CD4-positive, alpha-beta T cell treated with Interleukin-4 for 1 hour (primary cell): ENCODE measurements at regions not wholly inside any gene's neighbourhood (a gene's known extent, or its start where the extent isn't known, plus 50 kb on each side); places are given as distances from the start of the nearest gene placed in this dataset.
A peak's percentile ranks its signal among the peaks of the same experiment; 100 is the strongest.
"Not testable (repeated sequence)": the region's sequence is repeated elsewhere in the genome, so short reads cannot be mapped to it uniquely, and the experiment has no call there.

Source experiments
- DNase-seq, 2 donors: peaks; one replicate each; pipeline ENCODE4 v3.0.0-alpha.2; 2020 to 2022

DNA sequence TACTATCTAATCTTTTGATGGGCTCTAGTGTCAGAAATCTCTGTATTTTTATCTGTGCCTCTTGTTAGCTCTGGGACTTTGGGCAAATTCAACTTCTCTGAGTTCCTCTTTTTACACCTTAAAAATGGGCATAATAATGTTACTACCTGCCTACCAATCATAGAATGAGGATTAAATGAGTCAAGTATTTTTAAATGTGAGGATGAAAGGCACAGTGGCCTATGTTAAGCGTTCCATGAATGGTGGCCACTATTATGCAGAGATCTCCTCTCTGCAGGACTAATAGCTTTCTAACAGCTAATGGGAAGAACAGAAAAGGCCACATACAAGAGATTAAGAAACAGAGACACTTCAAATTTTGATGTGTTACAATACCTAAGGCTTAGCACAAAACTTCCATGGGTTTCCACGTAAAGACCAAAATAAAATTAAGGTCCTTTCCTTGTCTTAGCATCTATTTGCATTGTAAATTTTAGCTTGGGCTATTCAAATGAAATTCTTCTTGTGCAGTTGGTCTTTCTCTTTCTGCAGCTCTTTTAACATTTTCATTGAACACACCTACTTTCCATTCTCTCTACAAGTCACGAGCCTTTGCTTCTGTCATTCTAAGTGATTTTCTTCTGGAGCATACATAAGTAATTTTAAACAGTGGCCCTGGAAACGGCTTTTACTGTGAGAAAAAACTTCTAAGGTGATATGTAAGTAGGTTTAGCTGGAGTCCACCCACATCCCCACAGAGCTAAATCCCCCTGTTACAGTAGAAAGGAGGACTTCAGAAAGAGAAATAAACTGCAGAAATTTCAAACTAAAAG, 117.9 kb upstream of the MED14 start:
- DNase-seq, result no peak

DNA sequence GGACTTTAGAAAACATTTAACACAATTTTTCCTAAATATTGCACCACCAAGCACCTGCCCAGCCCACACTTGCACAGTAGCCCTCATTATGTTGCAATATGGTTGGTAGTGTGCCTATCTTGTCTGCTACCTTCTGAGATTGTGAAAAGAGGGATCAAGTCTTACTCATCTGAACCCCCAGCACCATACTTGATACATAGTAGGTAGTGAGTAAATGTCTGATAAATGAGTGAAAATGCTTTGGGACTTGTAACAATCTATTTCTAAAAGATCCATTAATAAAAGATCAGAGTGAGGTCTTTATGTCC, 118.4 kb upstream of the MED14 start:
- DNase-seq, result no peak

DNA sequence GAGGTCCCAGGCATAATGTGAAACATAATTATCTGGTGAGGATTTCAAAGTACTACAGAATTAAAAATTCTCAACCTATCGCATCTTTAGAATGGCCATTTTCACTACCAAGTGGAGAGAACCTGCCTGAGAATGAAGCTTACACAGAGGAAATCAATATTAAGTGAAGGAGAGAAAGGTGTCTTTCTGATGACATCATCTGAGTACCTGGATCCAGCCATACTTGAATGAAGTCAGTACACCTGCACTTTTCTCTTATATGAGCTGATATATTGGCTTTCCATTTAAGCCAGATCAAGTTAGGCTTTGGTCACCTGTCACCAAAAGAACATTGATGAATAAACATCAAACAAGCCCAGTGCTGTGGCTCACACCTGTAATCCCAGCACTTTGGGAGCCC, 118.9 kb upstream of the MED14 start:
- DNase-seq, result no peak

DNA sequence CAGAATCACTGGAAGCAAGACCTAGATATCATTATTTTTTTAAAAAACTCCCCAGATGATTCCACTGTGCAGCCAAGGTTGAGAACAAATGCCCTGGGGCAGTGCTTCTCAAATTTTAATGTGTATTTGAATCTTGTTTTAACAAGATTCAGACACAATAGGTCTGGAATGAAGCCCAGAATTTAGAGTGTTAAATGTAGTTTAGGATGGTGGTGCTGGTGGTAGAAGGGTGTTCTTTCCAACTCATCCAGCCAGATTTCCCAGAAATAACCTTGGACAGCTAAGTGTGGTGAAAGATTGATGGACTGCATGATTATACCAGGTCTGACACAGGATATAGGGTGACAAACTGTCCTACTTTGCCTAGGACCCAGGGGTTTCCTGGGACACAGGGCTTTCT, 120.1 kb upstream of the MED14 start:
- DNase-seq, result no peak

DNA sequence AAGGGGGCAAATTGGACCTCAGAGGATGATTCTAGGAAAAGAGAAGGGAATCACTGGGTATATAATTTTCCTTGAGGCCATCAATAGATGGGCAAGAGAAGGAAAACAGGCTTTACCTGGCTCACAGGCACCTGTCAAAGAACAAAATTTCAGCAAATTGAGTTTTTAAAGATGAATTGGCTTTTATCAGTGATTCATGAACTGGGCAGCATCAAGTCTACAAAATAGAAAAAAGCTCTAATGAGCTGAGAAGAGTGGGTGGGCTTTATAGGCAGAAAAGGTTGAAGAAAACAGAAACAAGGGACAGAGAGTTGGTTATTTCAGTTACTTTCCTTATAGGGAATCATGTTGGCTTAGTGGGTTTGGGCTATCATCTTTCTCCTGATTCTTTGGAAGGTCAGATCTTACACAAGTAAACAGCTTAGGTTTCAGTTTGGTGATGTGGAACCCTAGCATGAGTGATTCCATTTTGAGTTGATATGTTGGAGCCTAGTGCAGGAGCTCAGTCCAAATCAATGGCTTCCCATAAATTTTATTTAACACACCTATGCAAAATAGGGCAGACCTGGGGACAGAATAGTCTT, 120.7 kb upstream of the MED14 start:
- DNase-seq, result no peak

DNA sequence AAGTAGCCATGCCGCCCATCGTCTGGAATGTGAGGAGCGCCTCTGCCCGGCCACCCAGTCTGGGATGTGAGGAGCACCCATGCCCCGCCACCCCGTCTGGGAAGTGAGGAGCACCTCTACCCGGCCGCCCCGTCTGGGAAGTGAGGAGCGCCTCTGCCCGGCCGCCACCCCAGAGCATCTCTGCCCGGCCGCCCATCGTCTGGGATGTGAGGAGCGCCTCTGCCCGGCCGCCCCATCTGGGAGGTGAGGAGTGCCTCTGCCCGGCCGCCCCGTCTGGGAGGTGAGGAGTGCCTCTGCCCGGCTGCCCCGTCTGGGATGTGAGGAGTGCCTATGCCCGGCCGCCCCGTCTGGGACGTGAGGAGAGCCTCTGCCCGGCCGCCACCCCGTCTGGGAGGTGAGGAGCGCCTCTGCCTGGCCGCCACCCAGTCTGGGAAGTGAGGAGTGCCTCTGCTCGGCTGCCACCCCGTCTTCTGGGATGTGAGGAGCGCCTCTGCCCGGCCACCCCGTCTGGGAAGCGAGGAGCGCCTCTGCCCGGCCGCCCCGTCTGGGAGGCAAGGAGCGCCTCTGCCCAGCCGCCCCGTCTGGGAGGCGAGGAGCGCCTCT, 126.7 kb upstream of the MED14 start:
- DNase-seq, result not testable (repeated sequence)

DNA sequence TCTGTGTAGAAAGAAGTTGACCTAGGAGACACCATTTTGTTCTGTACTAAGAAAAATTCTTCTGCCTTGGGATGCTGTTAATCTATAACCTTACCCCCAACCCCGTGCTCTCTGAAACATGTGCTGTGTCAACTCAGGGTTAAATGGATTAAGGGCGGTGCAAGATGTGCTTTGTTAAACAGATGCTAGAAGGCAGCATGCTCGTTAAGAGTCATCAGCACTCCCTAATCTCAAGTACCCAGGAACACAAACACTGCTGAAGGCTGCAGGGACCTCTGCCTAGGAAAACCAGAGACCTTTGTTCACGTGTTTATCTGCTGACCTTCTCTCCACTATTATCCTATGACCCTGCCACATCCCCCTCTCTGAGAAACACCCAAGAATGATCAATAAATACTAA, 127.9 kb upstream of the MED14 start:
- not testable (repeated sequence) for DNase-seq

DNA sequence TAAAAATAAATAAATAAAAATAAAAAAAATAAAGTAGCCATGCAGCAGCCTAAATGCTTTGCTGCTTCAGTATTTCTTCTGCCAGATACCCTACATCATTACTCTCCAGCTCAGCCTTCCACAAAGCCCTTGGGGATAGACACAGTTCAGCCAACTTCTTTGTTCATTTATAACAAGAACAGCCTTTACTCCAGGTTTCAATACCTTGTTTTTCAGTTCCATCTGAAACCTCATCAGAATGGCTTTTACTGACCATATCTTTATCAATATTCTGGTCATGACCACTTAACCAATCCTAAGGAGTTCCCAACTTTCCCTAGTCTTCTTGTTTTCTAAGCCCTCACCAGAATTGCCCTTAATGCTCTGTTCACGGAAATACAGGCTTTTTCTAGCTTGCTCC, 128.3 kb upstream of the MED14 start:
- no peak for DNase-seq

DNA sequence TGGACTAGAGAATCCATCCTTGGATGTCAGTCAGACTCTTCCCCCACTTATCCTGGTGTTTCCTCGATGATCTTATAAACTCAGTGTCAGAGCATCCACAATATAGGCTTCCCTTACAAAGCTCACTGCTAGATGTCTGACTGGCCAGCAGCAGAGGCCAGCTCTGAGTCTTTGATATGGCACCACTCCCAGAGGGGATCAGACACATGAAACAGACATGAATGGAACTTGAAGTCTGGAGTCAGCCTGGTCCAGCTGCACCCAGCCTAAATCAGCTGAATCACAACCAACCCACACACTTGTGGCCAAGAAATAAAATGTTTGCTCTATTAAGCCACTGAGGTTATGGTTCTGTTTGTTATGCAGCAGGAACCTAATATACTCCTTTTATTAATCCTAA, 129.6 kb upstream of the MED14 start:
- no peak for DNase-seq

DNA sequence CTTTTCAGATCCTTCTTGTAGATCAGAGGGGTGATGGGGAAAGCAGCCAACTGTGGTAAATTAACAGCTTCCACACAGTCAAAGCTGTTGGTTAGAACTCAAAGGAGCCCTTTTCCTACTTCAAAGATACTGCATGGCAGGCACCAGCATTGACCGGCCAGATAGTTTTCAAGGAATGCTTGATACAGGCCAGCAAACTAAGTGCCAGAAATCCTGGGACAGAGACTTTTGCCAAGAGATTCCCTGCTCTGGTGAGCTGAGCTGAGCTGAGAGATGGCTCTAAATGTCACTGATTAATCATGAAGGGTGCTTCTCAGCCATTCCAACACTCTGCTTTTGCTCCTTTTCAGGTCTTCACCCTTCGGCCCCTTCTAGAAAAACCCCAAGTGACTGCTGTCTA, 131.6 kb upstream of the MED14 start:
- no peak for DNase-seq

DNA sequence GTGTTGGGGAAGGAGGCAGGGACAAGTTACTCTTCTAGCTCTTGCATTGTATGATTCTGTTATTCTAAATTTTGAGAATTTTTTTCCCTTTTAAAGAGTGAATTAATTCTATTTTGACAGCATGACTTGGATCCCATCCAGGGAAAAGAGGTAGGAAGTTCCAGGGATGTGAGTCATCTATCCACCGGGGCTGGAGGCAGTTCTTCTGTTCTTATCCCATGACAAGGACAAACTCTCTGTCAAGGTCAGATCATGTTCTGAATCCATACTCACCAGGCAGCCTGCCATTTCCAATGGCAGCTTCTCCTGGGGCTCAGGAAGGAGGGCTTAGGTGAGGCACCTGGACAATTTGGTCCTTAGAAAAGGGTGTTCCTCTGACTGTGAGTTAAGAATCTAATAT, 132.0 kb upstream of the MED14 start:
- no peak for DNase-seq

DNA sequence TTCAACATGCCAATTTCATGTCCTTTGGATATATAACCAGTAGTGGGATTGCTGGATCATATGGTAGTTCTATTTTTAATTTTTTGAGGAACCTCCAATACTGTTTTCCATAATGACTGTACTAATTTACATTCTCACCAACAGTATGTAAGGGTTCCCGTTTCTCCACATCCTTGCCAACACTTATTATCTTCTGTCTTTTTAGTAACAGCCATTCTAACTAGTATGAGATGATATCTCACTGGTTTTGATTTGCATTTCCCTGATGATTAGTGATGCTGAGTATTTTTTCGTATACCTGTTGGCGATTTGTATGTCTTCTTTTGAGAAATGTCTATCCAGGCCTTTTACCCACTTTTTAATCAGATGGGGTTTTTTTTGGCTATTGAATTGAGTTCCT, 133.5 kb upstream of the MED14 start:
- no peak for DNase-seq

DNA sequence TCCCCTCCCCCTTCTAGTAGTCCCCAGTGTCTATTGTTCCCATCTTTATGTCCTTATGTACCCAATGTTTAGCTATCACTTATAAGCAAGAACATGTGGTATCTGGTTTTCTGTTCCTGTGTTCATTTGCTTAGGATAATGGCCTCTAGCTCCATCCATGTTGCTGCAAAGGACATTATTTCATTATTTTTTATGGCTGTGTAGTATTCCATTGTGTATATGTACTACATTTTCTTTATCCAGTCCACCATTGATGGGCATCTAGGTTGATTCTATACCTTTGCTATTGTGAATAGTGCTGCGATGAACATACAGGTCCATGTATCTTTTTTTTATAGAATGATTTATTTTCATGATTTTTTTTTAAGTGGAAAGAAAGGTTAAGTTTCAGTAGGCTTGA, 135.6 kb upstream of the MED14 start:
- DNase-seq, result not testable (repeated sequence)

DNA sequence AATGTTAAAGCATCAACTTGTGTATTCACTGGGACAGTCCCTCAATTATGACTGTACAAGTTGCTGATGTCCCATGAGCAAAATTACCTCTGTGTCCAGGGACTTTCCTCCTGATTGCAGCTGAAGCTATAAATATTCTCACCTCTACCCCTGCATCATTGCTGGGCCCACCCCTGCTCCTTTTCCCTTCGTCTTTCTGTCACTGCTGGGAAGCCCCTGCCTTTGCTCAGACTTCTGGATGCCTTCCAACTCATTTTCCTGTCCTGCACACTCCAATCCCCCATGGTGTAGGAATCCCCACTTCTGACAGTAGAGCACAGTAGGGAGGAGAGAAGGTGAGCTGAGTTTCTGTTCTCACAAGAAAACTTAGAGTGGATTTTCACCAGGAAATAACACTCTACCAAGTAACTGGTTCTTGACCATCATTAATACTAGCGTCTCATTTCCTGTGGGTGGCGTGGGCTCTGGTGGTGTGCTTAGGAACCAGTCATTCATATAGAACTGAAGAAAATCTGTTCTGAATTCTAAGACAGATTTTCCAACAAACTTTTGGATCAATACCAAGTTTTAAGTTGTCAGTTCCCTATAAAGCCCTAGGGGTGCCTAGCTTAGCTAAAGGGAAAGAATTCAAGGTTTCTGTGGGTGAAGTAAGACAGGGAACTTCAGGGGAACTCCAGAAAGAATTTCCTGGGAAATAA, 136.2 kb upstream of the MED14 start:
- DNase-seq, result no peak

DNA sequence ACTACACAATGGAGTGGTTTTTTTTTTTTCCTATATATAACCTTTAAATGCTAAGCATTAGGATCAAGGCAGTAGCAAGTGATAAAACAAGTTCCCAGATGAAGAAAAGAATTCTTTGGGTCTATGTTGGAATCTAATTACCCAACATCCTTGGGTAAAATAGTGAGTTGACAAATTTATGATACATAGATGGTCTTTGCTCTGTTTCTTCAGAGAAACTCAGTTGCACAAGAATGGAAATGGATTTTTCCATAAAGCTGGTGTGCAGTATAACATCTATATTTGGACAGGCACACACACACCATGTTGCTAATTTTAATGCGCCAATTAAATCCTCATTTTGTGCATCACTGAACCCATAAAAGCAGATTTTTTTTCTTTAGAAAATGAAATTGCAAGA, 137.0 kb upstream of the MED14 start:
- no peak for DNase-seq

DNA sequence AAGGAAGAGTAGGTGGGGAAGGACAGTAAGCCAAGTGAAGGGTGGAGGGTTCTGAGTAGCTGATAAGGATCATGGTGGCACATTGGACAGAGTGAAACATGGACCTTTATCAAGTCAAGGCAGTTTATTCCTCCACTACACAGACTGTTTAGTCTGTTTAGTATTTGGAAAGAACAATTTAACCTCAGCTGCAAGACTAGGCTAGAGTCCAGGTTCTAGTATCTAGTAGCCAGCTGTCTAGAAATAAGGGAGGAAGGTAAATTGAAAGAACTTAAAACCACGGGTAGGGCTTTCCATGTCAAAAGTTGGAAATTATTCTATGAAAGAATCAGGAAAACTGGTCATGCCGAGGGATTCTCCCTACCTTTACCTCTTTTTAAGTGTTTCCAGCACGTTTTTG, 140.1 kb upstream of the MED14 start:
- DNase-seq, result no peak

DNA sequence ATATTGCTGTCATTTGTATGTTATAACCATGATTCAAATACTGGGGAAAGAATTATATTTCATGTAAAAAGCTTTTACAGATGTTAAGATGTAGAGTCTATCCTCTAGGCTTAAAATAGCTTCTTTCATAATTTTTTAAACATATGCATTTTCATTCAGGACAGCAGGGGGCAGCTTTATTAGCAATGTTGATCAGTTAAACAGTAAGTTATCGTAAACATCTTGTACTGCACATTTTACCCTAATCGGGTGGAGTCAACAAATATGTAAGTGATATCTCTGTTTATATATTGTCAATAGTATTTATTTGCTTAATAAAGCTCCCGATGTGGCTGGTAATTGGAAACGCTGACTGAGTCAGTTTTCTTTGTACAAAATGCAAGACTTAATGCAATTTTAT, 142.5 kb upstream of the MED14 start:
- peak in 1 of 2 donors; percentile 52 for DNase-seq

DNA sequence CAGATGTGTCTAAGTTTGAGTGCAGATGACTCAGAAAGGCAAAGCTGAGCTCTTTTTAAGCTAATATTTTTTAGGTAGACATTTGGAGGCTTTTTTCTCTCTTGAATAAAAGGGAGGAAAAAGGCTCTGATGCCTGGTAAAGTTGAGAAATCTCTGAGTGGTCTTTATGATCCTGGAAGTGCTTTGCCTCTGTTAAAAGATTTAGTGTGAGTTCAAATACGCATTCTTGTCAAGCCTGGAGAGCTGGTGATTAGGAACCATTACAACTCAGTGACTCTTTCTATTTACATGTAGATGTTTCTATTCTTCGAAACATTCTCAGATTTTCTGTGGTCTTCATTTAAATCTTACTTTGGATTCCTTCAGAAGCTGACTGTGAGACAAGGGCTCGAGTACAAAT, 143.4 kb upstream of the MED14 start:
- no peak for DNase-seq

DNA sequence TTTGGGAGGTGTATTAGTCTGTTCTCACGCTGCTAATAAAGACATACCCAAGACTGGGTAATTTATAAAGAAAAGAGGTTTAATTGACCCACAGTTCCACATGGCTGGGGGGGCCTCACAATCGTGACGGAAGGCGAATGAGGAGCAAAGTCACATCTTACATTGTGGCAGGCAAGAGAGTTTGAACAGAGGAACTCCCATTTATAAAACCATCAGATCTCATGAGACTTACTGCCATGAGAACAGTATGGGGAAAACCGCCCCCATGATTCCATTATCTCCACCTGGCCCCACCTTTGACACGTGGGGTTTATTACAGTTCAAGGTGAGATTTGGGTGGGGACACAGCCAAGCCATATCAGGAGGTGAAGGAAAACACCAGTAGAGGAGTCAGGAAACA, 143.8 kb upstream of the MED14 start:
- DNase-seq, result not testable (repeated sequence)

DNA sequence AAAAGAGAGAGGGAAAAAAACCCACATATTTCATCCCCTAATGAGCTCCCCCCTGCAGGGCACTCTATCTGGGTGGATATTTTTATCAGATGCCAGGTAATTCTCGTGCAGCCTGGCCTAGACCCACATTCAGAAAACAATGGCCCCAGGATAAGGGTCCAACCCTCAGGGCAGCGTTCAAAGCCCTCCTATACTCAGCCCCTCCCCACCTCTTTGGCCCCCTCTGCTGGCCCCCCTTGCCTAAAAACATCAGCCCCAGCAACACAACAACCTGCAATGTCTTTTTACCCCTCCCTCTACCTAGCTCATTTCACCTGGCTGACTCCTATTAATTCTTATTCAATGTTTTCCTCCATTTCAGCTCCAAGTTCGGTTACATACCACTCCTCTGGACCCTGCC, 145.4 kb upstream of the MED14 start:
- no peak for DNase-seq

DNA sequence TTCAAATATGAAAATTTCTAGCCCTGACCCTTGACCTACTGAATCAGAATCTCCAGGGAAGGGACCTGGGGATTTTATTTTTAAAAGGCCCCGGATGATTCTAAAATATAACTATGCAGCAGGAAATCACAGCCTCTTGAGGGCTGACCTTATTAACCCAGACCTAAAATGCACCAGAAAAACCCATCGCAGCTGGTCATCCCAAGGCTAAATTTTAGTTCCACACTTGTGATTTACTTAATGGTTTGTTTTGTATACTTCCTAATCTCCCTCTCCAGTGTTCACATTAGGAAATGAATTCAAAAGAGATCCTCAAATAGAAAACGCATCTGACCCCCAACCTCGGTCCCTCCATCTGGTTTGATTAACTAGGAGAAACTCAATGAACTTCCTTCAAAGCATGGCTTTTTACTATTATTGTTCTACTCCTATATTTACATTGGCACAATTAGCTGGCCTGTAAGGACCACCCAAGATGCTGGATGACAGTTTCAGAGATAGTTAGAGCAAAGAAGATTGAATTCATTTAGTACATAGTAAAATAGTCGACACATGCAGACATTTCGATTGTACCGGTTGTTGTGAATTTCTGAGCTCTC, 147.8 kb upstream of the MED14 start:
- DNase-seq, result no peak

DNA sequence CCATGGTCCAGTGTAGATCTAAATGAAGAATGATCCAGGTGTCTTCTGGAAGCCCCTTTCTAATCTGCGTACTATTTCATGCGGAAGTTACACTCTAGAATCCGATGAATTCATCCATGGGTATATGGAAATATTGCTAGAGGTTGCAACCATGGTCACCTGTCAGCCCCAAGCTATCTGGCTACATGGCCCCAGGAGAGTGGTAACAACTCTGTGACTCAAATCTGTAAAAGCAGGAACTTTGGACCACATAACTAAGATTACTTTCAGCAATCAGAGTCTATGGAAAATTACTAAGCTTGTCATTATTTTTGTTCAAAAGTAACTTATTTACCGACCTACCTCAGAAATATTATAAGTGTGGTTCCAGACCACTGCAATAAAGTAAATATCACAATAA, 150.6 kb upstream of the MED14 start:
- DNase-seq, result no peak

DNA sequence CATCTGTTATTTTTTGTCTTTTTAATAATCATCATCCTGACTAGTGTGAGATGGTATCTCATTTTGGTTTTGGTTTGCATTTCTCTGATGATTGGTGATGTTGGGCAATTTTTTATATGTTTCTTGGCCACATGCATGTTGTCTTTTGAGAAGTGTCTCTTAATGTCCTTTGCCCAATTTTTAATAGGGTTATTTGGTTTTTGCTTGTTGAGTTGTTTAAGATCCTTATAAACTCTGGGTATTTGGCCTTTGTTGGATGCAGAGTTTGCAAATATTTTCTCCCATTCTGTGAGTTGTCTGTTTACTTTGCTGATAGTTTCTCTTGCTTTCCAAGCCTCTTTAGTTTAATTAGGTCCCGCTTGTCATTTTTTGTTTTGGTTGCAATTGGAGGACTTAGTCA, 152.1 kb upstream of the MED14 start:
- no peak for DNase-seq

DNA sequence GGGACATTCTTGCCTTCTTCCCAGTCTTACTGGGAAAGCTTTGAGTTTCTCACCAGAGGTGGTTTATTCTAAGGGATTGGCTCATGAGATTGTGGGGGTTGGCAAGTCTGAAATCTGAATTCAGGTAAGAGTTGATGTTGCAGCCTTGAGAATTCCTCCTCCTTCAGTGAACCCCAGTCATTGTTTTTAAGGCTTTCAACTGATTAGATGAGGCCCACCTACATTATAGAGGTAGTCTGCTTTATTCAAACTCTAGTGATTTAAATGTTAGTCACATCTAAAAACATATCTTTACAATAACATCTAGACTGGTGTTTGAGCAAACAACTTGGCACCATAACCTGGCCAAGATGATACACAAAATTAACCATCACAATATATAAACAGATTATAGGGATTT, 156.5 kb upstream of the MED14 start:
- DNase-seq, result no peak
